ENCODE measurements at regions not wholly inside any gene's neighbourhood (a gene's known extent, or its start where the extent isn't known, plus 50 kb on each side); places are given as distances from the start of the nearest gene placed in this dataset.

- no peak for TF ChIP-seq EZH2 (IDR thresholded peaks at IDR 0.05; ENCODE audit: borderline replicate concordance, low read length)
- no peak for TF ChIP-seq CTCF (IDR thresholded peaks at IDR 0.05; ENCODE audit: low read length)
Observed at GRCh38 chr2:172335736-172336135, 91.7 kb upstream of the ITGA6 start.

Measured in OCI-LY1 (cell line).